PC-9 (cell line): ENCODE measurements at regions not wholly inside any gene's neighbourhood (a gene's known extent, or its start where the extent isn't known, plus 50 kb on each side); places are given as distances from the start of the nearest gene placed in this dataset.

Source experiments
- CTCF ChIP-seq: fragments of 200-600 bp; sonication (generic); conservative IDR thresholded peaks from 2 replicates; pipeline ENCODE4 v1.6.1; 2017; ENCODE audit warnings: mixed run types, antibody characterized with exemption, mild to moderate bottlenecking, moderate library complexity
- EZH2 ChIP-seq: fragments of 200-600 bp; sonication (generic); IDR thresholded peaks from 2 replicates; pipeline ENCODE4 v1.8.0; 2017; ENCODE audit warnings: antibody characterized with exemption, low read depth

- no peak for TF ChIP-seq CTCF
- TF ChIP-seq EZH2, result no peak
These were observed 251.6 kb downstream of the BCAT1 start for GRCh38 chr12:24697295-24697694.
